Inflammatory macrophage (primary cell): ENCODE measurements at regions not wholly inside any gene's neighbourhood (a gene's known extent, or its start where the extent isn't known, plus 50 kb on each side); places are given as distances from the start of the nearest gene placed in this dataset.

Experiments
- DNase-seq, 2 donors: peaks; one replicate each; pipeline ENCODE4 v3.0.0-alpha.2; 2020 to 2022

DNA sequence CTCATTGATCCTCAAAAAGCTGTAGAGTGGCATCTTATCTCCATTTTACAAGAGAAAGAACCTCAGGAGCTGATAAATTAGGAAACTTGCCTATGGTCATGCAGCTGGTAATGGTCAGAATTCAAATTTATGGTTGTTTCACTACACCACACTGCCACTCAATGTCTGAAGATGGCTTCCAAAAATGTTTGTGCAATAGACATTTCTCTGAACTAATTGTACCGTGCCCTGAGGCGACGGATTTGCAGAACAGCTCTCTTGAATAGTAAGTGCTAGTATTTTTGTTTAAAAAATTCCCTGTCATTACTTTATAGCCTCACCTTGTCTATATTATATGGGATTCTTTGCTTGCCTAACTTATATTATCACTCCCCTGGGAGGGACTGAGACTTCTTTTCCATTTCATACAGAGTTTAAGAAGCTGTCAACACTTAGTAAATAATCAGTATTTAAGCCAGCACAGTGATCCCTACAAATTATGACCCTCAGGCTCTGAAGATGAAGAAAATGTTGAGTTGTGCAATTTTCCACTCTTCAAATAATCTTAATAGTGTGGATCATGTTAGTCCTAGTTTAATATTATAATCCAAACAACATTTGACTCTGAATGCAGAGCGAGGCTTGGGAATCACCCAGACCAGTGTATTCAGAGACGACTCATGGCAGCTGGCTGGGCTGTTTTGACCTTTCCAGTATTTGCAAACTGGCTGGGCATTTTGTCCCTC lies 346.6 kb downstream of the PTEN start:
- DNase-seq: no peak

GRCh38 chr10:88211230-88211629 lies 347.8 kb downstream of the PTEN start:
- no peak for DNase-seq

DNA sequence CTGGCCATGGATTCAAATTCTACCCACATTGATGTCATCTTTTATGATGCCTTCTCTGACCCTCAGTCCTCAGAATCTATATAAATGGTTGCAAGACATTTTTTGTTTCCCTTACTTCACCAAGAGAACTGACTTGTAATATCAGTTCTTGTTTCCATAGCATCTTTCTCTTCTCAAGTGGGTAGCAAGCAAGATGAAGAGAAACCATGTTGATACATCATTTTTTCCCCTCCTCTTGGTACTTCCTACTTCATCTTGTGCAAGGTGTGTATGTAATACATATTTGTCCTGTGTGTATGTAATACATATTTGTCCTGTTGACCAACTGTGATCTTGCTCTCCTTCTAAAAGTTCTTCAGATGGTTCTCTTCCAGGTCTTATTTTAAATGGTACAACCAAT lies 348.6 kb downstream of the PTEN start:
- DNase-seq: no peak

GRCh38 chr10:88213065-88213605 lies 349.7 kb downstream of the PTEN start:
- no peak for DNase-seq

DNA sequence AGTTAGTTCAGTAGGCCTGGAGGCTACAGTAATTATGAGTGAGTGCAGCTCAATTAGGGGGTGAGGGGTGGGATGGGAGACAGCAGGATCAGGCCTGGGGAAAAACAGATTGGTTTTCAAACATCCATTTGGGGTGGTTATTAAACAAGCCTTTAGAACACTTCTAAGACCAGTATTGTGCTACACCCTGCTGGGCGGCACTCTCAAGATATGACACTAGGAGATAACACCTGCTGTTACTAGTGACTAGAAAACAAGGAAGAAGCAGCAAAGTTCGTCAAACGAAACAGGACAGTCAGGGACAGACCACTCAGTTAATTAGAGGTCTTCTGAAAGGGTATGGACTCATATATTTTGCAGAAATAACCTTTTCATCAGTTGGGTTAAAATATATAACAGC lies 353.6 kb downstream of the PTEN start:
- DNase-seq: no peak

DNA sequence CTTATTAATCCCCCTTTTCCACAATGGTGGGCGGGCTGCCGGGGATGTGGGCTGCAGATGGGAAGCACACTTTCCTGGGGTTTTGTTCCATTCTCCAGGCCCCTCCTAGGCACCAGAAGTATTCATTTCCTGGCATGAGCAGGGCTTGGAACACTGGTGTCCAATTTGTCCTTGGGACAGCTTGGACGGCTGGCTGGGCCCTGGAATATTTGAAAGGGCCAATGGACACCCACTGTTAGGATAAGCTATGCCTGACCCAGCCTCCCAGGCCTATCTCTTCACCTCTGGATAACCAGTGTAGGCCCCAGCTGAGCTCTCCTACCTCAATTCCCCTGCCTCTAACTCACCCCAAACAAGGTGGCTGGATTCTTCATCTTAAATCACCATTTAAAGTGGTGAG lies 354.9 kb downstream of the PTEN start:
- DNase-seq: no peak

DNA sequence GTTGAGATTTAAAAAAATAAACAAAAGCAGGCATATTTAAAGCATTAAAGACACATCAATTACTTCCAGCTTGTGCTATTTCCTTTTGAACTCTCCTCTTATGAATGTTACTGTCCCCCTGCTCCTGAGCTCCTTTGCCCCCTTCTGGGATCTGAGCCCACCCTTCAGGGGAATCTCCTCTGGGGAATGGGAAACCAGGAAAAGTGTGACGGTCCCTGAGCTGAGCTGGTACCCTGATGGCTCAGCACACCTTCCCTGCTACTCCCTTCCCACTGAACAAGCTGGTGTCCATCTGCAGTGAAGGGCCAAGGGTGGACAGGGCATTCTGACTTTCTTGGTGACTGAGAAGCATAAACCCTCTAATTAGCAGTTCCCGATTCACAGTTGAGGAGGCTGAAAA lies 356.3 kb downstream of the PTEN start:
- DNase-seq: no peak

GRCh38 chr10:88221010-88221973 lies 357.9 kb downstream of the PTEN start:
- no peak for DNase-seq

DNA sequence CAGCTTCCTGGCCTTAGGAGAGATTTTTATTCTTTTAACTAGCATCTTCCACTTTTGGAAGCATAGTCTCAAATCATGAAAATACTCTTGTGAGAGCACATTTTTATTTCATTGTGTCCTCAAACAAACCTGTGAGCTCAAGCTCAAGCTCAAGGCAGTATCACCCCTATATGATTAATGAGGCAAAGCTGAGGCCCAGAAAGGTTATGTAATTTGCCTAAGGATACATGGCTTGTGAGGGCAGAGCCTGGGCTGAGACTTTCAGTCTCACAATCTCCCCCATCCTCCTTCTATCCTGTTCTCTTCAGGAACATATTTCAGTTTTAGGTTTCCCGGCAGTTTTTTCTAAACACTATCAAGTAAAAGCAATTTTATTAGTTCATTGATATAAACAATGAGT lies 359.5 kb downstream of the PTEN start:
- DNase-seq: no peak
